ENCODE measurements at regions not wholly inside any gene's neighbourhood (a gene's known extent, or its start where the extent isn't known, plus 50 kb on each side); places are given as distances from the start of the nearest gene placed in this dataset.

- Histone ChIP-seq H3K27me3 (ENCODE audit: insufficient read depth, low read length) (no peaks in the 10 kb centered on the region), H3K4me3 (ENCODE audit: low read length in 2 of 2) (no peak overlapping the region), H3K4me1 (ENCODE audit: insufficient read depth, low read length) (no peaks in the 10 kb centered on the region), H3K27ac (ENCODE audit: low read depth, low read length) (no peak overlapping the region), H3K9me3 (ENCODE audit: control insufficient read depth in 1 of 2, low read length in 2 of 2) (no peaks in the 10 kb centered on the region), H3K36me3 (ENCODE audit: insufficient read depth, low read length) (no peaks in the 10 kb centered on the region)
- Mint-ChIP-seq H3K27me3 (no peaks in the 10 kb centered on the region), H3K36me3 (no peaks in the 10 kb centered on the region), H3K27ac (no peak overlapping the region), H3K4me3 (no peak overlapping the region), H3K9me3 (peaks cover 0 to 14% (median 6%) of the 10 kb centered on the region in 8 donors), H3K4me1 (no peaks in the 10 kb centered on the region)
- ChIA-PET CTCF (ENCODE audit: partially characterized antibody) (no interaction called here), POLR2A (ENCODE audit: partially characterized antibody) (interaction anchor here (0.8 kb wide), 1 partner anchor 10 kb away, joined by 3 read pairs; no protein-coding TSS in a partner anchor)
- intact Hi-C loops (cut with micrococcal nuclease) = no loop called here
- DNase-seq = no peak
These were observed 1936.8 kb upstream of the PIK3C3 start for GRCh38 chr18:40018266-40018665.

GRCh38 chr18:40017021-40017420 lies 1938.0 kb upstream of the PIK3C3 start:
- no peak overlapping the region for H3K27ac Mint-ChIP-seq
- H3K36me3 ChIP-seq (ENCODE audit: insufficient read depth, low read length) = no peaks in the 10 kb centered on the region
- ChIA-PET POLR2A (ENCODE audit: partially characterized antibody) (no interaction called here), CTCF (ENCODE audit: partially characterized antibody) (no interaction called here)
- no peak overlapping the region for H3K4me3 ChIP-seq (ENCODE audit: low read length in 2 of 2)
- H3K27ac ChIP-seq (ENCODE audit: low read depth, low read length) = no peak overlapping the region
- no peaks in the 10 kb centered on the region for H3K27me3 Mint-ChIP-seq
- H3K9me3 Mint-ChIP-seq = peaks cover 0 to 10% (median 6%) of the 10 kb centered on the region in 8 donors
- H3K9me3 ChIP-seq (ENCODE audit: control insufficient read depth in 1 of 2, low read length in 2 of 2) = no peaks in the 10 kb centered on the region
- H3K36me3 Mint-ChIP-seq = no peaks in the 10 kb centered on the region
- H3K4me1 Mint-ChIP-seq = no peaks in the 10 kb centered on the region
- H3K27me3 ChIP-seq (ENCODE audit: insufficient read depth, low read length) = no peaks in the 10 kb centered on the region
- no peak for DNase-seq
- H3K4me3 Mint-ChIP-seq = no peak overlapping the region
- intact Hi-C loops (cut with micrococcal nuclease) = no loop called here
- H3K4me1 ChIP-seq (ENCODE audit: insufficient read depth, low read length) = no peaks in the 10 kb centered on the region

- Histone ChIP-seq H3K9me3 (ENCODE audit: control insufficient read depth in 1 of 2, low read length in 2 of 2) (no peaks in the 10 kb centered on the region), H3K4me3 (ENCODE audit: low read length in 2 of 2) (no peak overlapping the region), H3K27me3 (ENCODE audit: insufficient read depth, low read length) (no peaks in the 10 kb centered on the region), H3K36me3 (ENCODE audit: insufficient read depth, low read length) (no peaks in the 10 kb centered on the region), H3K4me1 (ENCODE audit: insufficient read depth, low read length) (no peaks in the 10 kb centered on the region), H3K27ac (ENCODE audit: low read depth, low read length) (no peak overlapping the region)
- ChIA-PET CTCF (ENCODE audit: partially characterized antibody) (no interaction called here), POLR2A (ENCODE audit: partially characterized antibody) (no interaction called here)
- no peak overlapping the region for H3K4me3 Mint-ChIP-seq
- H3K27ac Mint-ChIP-seq = no peak overlapping the region
- H3K9me3 Mint-ChIP-seq = peaks cover 0 to 10% (median 5%) of the 10 kb centered on the region in 8 donors
- DNase-seq = no peak
- H3K36me3 Mint-ChIP-seq = no peaks in the 10 kb centered on the region
- no peaks in the 10 kb centered on the region for H3K27me3 Mint-ChIP-seq
- intact Hi-C loops (cut with micrococcal nuclease) = no loop called here
- no peaks in the 10 kb centered on the region for H3K4me1 Mint-ChIP-seq
These were observed 1938.6 kb upstream of the PIK3C3 start for GRCh38 chr18:40016405-40016804.

GRCh38 chr18:40013001-40013609 lies 1941.9 kb upstream of the PIK3C3 start:
- DNase-seq = no peak
- Mint-ChIP-seq H3K36me3 (no peaks in the 10 kb centered on the region), H3K27me3 (no peaks in the 10 kb centered on the region), H3K4me3 (no peak overlapping the region), H3K27ac (no peak overlapping the region), H3K4me1 (no peaks in the 10 kb centered on the region), H3K9me3 (peaks cover 0 to 8% (median 5%) of the 10 kb centered on the region in 8 donors)
- no peaks in the 10 kb centered on the region for H3K36me3 ChIP-seq (ENCODE audit: insufficient read depth, low read length)
- H3K27me3 ChIP-seq (ENCODE audit: insufficient read depth, low read length) = no peaks in the 10 kb centered on the region
- H3K4me1 ChIP-seq (ENCODE audit: insufficient read depth, low read length) = no peaks in the 10 kb centered on the region
- intact Hi-C loops (cut with micrococcal nuclease) = no loop called here
- no peak overlapping the region for H3K27ac ChIP-seq (ENCODE audit: low read depth, low read length)
- no peak overlapping the region for H3K4me3 ChIP-seq (ENCODE audit: low read length in 2 of 2)
- H3K9me3 ChIP-seq (ENCODE audit: control insufficient read depth in 1 of 2, low read length in 2 of 2) = no peaks in the 10 kb centered on the region
- POLR2A ChIA-PET (ENCODE audit: partially characterized antibody) = no interaction called here
- CTCF ChIA-PET (ENCODE audit: partially characterized antibody) = no interaction called here

- Histone ChIP-seq H3K27me3 (ENCODE audit: insufficient read depth, low read length) (no peaks in the 10 kb centered on the region), H3K4me1 (ENCODE audit: insufficient read depth, low read length) (no peaks in the 10 kb centered on the region), H3K27ac (ENCODE audit: low read depth, low read length) (no peak overlapping the region), H3K9me3 (ENCODE audit: control insufficient read depth in 1 of 2, low read length in 2 of 2) (no peaks in the 10 kb centered on the region), H3K4me3 (ENCODE audit: low read length in 2 of 2) (no peak overlapping the region), H3K36me3 (ENCODE audit: insufficient read depth, low read length) (no peaks in the 10 kb centered on the region)
- Mint-ChIP-seq H3K27me3 (no peaks in the 10 kb centered on the region), H3K9me3 (peaks cover 0 to 6% (median 5%) of the 10 kb centered on the region in 8 donors), H3K4me3 (no peak overlapping the region), H3K27ac (no peak overlapping the region), H3K4me1 (no peaks in the 10 kb centered on the region), H3K36me3 (no peaks in the 10 kb centered on the region)
- CTCF ChIA-PET (ENCODE audit: partially characterized antibody) = no interaction called here
- POLR2A ChIA-PET (ENCODE audit: partially characterized antibody) = no interaction called here
- no peak for DNase-seq
- intact Hi-C loops (cut with micrococcal nuclease) = no loop called here
These were observed 1943.8 kb upstream of the PIK3C3 start for GRCh38 chr18:40011201-40011600.

GRCh38 chr18:40006634-40007033 lies 1948.4 kb upstream of the PIK3C3 start:
- DNase-seq = no peak
- H3K4me3 ChIP-seq (ENCODE audit: low read length in 2 of 2) = no peak overlapping the region
- ChIA-PET POLR2A (ENCODE audit: partially characterized antibody) (no interaction called here), CTCF (ENCODE audit: partially characterized antibody) (no interaction called here)
- Mint-ChIP-seq H3K36me3 (no peaks in the 10 kb centered on the region), H3K27me3 (no peaks in the 10 kb centered on the region), H3K9me3 (peaks cover 2 to 15% (median 7%) of the 10 kb centered on the region in 8 donors), H3K4me1 (no peaks in the 10 kb centered on the region), H3K4me3 (no peak overlapping the region), H3K27ac (no peak overlapping the region)
- H3K36me3 ChIP-seq (ENCODE audit: insufficient read depth, low read length) = no peaks in the 10 kb centered on the region
- no peaks in the 10 kb centered on the region for H3K4me1 ChIP-seq (ENCODE audit: insufficient read depth, low read length)
- no peaks in the 10 kb centered on the region for H3K27me3 ChIP-seq (ENCODE audit: insufficient read depth, low read length)
- H3K27ac ChIP-seq (ENCODE audit: low read depth, low read length) = no peak overlapping the region
- intact Hi-C loops (cut with micrococcal nuclease) = no loop called here
- H3K9me3 ChIP-seq (ENCODE audit: control insufficient read depth in 1 of 2, low read length in 2 of 2) = no peaks in the 10 kb centered on the region

- intact Hi-C loops (cut with micrococcal nuclease) = no loop called here
- no peak for DNase-seq
These were observed 1950.8 kb upstream of the PIK3C3 start for GRCh38 chr18:40004246-40004645.

GRCh38 chr18:39998317-39998716 lies 1956.7 kb upstream of the PIK3C3 start:
- no peak for DNase-seq
- Histone ChIP-seq H3K36me3 (ENCODE audit: insufficient read depth, low read length) (no peaks in the 10 kb centered on the region), H3K27me3 (ENCODE audit: insufficient read depth, low read length) (no peaks in the 10 kb centered on the region), H3K4me3 (ENCODE audit: low read length in 2 of 2) (no peak overlapping the region), H3K9me3 (ENCODE audit: control insufficient read depth in 1 of 2, low read length in 2 of 2) (no peaks in the 10 kb centered on the region), H3K4me1 (ENCODE audit: insufficient read depth, low read length) (no peaks in the 10 kb centered on the region), H3K27ac (ENCODE audit: low read depth, low read length) (no peak overlapping the region)
- H3K4me1 Mint-ChIP-seq = no peaks in the 10 kb centered on the region
- no peak overlapping the region for H3K27ac Mint-ChIP-seq
- H3K4me3 Mint-ChIP-seq = no peak overlapping the region
- H3K36me3 Mint-ChIP-seq = no peaks in the 10 kb centered on the region
- intact Hi-C loops (cut with micrococcal nuclease) = no loop called here
- CTCF ChIA-PET (ENCODE audit: partially characterized antibody) = no interaction called here
- POLR2A ChIA-PET (ENCODE audit: partially characterized antibody) = no interaction called here
- H3K9me3 Mint-ChIP-seq = peaks cover 3 to 15% (median 9%) of the 10 kb centered on the region in 8 donors
- H3K27me3 Mint-ChIP-seq = no peaks in the 10 kb centered on the region

More at GRCh38 chr18:40004246-40004645, 1950.8 kb upstream of the PIK3C3 start:
- no peaks in the 10 kb centered on the region for H3K36me3 ChIP-seq (ENCODE audit: insufficient read depth, low read length)
- H3K4me3 ChIP-seq (ENCODE audit: low read length in 2 of 2) = no peak overlapping the region
- H3K4me1 ChIP-seq (ENCODE audit: insufficient read depth, low read length) = no peaks in the 10 kb centered on the region
- ChIA-PET CTCF (ENCODE audit: partially characterized antibody) (no interaction called here), POLR2A (ENCODE audit: partially characterized antibody) (no interaction called here)
- H3K27me3 ChIP-seq (ENCODE audit: insufficient read depth, low read length) = no peaks in the 10 kb centered on the region
- Mint-ChIP-seq H3K4me3 (no peak overlapping the region), H3K4me1 (no peaks in the 10 kb centered on the region), H3K27ac (no peak overlapping the region), H3K36me3 (no peaks in the 10 kb centered on the region), H3K27me3 (no peaks in the 10 kb centered on the region), H3K9me3 (peaks cover 4 to 16% (median 6%) of the 10 kb centered on the region in 8 donors)
- no peak overlapping the region for H3K27ac ChIP-seq (ENCODE audit: low read depth, low read length)
- no peaks in the 10 kb centered on the region for H3K9me3 ChIP-seq (ENCODE audit: control insufficient read depth in 1 of 2, low read length in 2 of 2)

Measured in CD4-positive, alpha-beta memory T cell (primary cell).